Tibial nerve (tissue), 4 donors: ENCODE measurements at regions not wholly inside any gene's neighbourhood (a gene's known extent, or its start where the extent isn't known, plus 50 kb on each side); places are given as distances from the start of the nearest gene placed in this dataset.

Source experiments
- EP300 ChIP-seq, 2 donors: sonication (generic); formaldehyde crosslinking; IDR thresholded peaks; one replicate each; pipeline ENCODE4 v1.6.1; 2017; ENCODE audit warnings: antibody characterized with exemption in 2 of 2, mild to moderate bottlenecking in 1 of 2
- POLR2A ChIP-seq, 2 donors: fragments of 450-650 bp; IDR thresholded peaks; one replicate each; pipeline ENCODE4 v1.6.1; 2017; ENCODE audit warnings: antibody characterized with exemption in 2 of 2, mild to moderate bottlenecking in 2 of 2, moderate library complexity in 2 of 2
- TF ChIP-seq, protein P1 (sequence below), 5 experiments: fragments of 200-600 bp in 3 of 5; fragments of 450-650 bp in 2 of 5; sonication (generic) in 3 of 5; IDR thresholded peaks; one replicate each; pipeline ENCODE4 v1.5.1; 2016 to 2019; ENCODE audit warnings: antibody characterized with exemption in 5 of 5, mild to moderate bottlenecking in 3 of 5, moderate library complexity in 2 of 5

DNA sequence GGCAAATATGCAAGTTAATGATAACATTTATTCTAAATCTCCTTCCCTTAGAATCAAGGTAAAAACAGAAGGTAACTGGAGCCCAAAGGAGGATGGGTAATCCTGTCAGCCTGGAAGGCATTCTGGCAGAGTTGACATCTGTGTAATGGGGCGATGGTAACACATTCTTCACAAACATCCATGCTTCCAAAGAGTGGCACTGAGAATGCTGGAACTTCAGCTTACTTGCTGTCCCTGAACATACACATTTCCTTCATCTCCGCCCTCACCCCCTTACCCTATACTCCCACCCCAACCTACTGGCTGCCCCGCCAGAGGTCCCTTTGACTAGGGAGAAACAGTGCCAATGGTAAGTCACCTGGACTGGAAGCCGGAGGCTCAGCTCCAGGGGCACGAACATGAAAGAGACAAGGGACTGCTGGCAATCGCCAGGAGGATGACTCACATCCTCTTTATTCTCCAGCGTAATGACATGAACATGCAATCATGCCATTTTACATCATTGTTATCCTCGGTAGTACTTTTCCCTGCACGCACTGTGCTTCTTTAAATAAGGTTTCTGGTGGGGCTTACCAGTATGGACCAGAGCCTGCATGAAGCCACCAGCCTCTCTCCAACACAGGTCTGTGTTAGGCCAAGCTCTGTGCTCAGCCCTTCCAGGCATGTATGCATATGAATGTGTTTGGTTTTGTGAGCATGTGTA is 694.2 kb upstream of the TENM3 start:
- TF ChIP-seq, protein P1, sequence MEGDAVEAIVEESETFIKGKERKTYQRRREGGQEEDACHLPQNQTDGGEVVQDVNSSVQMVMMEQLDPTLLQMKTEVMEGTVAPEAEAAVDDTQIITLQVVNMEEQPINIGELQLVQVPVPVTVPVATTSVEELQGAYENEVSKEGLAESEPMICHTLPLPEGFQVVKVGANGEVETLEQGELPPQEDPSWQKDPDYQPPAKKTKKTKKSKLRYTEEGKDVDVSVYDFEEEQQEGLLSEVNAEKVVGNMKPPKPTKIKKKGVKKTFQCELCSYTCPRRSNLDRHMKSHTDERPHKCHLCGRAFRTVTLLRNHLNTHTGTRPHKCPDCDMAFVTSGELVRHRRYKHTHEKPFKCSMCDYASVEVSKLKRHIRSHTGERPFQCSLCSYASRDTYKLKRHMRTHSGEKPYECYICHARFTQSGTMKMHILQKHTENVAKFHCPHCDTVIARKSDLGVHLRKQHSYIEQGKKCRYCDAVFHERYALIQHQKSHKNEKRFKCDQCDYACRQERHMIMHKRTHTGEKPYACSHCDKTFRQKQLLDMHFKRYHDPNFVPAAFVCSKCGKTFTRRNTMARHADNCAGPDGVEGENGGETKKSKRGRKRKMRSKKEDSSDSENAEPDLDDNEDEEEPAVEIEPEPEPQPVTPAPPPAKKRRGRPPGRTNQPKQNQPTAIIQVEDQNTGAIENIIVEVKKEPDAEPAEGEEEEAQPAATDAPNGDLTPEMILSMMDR (IDR thresholded peaks at IDR 0.05), result no peak
- TF ChIP-seq POLR2A (IDR thresholded peaks at IDR 0.05) (no peak), EP300 (IDR thresholded peaks at IDR 0.05) (no peak)
